CD4-positive, alpha-beta T cell treated with Interleukin-12 subunit alpha and Interleukin-12 subunit beta, for 1 hour (primary cell): ENCODE measurements at regions not wholly inside any gene's neighbourhood (a gene's known extent, or its start where the extent isn't known, plus 50 kb on each side); places are given as distances from the start of the nearest gene placed in this dataset.
"Not testable (repeated sequence)": the region's sequence is repeated elsewhere in the genome, so short reads cannot be mapped to it uniquely, and the experiment has no call there.

ENCODE experiments used
- DNase-seq: peaks from one replicate; pipeline ENCODE4 v3.0.0-alpha.2; 2020

DNA sequence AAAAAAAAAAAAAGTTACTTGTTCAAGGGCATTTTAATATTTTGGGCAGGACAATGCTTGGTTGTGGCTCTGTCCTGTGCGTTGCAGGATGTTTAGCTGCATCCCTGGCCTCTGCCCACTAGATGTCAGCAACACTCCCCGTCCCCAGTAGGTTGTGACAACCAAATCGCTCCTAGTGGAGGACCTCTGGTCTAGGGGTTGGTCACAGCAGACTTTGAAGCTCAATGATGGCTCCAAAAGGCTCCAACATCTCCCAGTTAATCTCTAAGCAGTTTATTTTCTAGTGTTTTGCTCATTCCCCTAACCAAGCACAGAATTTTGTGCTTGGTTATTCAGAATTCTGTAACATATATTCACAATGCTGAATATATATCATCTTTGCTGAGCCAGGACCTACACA lies 67.0 kb downstream of the CHRNA1 start:
- peak; percentile 72 for DNase-seq

DNA sequence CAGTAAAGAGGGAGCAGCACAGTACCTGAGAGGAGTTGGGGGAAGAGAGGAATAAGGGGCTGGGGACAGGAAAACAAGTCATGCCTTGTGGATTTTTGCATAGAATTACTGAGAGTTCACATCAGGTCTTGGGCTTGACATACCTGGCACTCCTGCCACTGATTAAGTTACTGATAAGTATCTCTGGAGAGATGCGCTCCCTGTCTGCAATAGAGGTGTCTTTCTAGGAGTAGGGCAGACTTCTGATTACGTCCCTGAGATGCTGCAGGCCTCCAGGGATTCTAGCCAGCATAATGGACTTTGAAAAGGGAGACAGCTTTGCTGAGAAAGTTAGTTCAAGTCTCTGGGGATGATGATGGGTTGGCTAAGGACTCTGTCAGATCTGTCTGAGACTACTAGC lies 69.4 kb downstream of the CHRNA1 start:
- no peak for DNase-seq

DNA sequence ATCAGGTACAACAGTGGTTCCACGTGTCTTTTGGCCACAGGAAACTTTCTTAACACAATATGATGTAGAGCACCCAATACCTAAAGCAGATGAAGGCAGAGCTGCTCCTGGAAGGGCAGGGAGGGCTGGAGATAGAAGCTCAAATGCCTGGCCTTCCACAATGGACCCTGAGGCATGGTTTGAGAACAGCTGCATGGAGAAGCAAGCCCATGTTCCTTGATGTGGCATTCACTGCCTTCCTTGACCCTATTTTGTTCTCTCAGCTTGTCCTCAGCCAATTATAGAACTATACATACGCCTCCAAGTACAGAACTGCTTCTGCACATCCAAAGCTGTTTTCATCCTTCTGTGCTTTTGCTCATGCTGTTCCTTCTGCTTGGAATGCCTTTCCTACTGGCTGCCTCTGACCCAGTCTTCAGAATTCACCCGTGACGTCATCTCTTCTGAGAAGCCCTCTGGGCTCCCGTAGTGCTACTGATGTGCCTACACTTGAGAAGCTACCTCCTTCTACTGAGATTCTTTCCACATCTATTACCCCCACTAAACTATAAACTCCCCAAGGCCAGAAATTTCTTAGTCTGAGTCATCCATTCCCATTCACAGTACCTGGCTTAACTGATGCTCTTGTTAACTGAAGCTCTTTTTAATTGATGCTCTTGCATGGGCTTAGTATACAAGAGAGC lies 69.9 kb downstream of the CHRNA1 start:
- no peak for DNase-seq

DNA sequence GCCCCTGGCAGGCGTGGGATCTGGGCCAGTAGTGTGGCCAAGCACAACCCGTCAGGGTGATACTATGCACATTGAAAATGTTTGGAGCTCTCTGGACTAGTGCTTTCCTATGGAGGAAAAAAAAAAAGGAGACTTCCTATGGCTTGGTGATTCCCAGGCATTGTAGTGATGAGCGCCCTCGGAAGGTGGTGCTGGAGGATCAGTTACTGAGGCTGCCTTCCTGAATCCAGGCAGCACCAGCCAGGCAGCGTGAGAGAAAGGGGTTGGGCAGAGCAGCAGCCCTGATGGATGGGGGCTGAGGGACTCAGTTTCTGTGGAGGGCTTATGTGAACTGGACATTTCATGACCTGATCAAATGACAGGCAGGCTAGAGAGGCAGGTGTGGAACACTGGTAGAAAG lies 70.9 kb downstream of the CHRNA1 start:
- no peak for DNase-seq

DNA sequence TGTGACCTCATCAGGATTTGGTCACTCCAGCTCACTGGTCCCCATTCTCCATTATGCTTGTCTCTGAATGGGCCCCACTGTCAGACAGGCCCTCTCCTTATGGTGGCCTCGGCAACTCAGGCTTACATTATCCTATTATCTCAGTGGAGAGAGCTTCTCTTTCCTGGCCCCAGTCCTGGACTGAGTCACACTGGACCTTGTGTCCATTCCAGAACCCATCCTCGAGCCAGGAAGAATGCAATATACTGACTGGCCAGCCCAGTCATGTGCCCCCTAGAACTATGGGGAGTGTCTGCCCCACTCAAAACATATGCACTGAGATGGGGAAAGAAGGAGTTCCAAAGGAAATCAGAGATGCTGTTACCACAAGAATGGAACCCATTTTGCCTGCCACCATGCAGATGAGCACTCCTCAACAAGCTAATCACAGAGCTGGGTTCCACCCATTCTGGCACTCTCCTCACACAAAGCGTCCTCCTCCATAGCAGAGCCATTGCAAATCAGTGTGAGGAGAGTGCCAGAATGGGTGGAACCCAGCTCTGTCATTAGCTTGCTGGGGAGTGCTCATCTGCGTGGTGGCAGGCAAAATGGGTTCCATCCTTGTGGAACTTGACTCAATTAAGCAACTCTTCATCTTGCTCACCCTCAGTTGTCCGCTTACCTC lies 71.9 kb downstream of the CHRNA1 start:
- DNase-seq = no peak

DNA sequence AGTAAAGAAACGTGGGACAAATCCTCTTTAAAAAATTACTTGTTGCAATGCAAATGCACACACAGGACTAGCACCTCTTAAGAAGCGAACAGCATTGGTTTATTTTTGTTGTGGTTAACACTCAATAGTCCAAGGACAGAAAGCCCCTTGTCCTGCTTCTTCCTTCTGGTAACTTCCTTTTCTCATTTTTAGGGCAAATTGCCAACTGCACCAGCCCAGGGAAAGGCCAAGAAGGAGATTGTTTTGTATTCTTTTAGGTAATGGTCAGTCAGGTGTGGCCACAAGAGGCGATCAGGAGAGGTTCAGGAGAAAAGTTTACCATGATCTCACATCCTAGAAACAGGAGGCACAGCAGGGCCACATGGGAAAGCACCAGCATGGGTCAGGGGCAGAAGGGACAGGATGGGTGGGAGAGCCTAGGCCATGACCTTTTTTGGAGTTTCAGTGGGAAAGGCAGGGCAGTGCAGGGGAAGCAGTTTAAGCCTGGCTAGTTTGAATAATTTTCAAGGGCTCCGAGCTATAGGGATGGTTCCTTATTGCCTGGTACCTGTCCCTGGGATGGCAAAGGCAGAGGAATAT lies 73.0 kb downstream of the CHRNA1 start:
- DNase-seq = no peak

DNA sequence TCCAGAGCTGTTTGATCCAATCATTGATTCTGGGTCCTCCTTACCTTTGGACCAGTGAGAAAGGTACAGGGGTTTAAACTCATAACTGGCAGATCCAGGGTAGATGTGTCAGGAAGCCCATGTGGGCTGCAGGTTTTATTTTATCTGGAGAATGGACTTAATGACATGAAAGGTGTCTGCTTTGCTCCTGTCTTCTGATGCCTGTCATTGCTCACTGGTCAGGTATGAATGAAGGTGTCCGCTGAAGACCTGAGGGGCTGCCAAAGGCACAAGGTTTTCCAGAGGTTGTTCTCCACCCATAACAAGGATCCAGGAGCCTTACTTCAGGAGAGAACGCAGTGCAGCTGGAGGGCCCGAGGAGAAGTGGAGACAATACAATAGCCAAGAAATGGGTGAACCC lies 74.2 kb downstream of the CHRNA1 start:
- no peak for DNase-seq

DNA sequence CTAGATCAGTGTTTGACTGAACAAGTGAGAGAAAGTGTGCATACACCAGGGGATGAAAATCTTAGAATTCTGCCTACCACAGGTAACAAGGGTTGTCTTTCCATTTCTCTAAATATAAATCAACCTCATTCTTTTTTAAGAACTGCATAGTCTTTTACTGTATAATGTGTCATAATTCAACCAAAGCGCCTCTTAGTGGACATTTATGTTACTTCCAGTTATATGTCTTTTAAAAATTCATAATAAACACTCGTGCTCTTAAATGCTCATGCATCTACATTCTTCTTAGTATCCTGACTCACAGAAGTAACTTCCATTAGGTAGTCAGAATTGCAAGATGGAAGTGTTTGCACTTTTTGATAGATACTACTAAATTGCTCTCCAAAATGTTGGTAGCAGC lies 76.2 kb downstream of the CHRNA1 start:
- DNase-seq = peak; percentile 63

DNA sequence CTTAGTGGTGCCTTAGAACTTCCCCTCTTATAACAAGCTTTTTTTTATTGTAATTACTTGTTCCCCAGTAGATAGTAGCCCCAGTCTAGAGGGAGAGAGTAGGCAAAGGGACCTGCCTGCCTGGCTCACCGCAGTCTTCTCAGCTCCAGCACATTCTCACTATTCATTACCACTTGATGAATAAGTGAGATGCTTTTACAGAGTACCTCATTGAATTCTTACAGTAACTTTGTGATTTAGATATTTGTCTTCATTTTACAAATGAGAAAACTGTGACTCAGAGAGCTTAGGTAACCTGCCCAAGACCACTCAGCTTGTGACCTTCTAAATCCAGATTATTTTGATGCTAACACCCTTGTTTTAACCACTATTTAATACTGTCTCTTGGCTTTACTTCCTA lies 77.8 kb downstream of the CHRNA1 start:
- DNase-seq = no peak

DNA sequence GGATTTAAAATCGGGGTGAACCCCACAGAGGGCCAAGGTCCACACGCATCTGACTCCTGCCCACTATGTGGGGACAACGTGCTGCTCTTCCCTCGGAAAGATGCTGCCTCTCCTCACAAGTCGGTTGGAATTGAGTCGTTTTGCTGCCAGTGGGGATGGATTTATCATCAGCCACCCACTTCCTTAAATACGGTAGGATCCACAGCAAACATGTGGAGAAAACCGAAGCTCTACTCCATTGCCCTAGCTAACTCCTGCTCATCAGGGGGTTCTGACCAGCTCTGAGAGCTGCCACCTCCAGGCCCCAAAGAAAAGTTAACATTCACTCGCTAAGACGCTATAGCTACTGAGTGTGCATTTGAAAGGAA lies 80.9 kb downstream of the CHRNA1 start:
- peak; percentile 41 for DNase-seq

DNA sequence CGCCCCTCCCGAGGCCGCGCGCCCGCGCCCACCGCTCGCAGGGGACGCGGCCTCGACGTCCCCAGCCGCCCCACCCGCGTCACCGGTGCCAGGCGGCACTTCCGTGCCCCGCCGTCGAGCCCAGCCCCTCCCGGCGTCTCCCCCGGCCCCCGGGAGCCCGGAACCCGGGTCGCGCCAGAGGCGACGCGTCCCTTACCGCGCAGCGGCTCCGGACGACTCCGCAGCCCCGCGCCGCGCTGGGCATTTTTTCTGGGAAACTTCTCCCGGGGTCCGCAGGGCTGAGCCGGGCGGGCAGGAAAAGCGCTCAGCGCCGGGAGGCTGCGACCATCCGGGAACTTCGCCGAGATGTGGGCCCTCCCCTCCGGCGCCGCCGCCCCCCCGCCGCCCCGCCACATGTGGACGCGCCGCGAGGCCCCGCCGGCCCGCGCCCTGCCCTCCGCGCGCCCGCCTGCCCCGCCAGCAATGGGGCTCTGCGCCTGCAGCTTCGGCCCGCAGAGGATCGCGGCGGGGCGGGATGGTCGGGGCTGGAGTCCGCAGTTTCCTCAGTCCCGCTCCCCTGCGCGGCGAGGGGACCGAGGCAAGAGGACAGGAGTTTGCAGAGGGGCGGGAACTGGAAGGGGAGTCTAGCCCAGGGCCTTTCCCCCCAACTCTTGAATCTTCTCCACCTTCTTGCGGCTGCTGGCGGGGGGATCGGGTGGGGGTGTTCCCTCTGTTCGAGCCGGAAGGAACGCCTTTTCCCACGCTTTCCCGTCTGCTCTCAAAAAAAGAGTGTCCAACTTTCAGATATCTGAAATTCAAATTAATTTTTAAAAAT lies 81.5 kb downstream of the CHRNA1 start:
- DNase-seq = peak; percentile 70

DNA sequence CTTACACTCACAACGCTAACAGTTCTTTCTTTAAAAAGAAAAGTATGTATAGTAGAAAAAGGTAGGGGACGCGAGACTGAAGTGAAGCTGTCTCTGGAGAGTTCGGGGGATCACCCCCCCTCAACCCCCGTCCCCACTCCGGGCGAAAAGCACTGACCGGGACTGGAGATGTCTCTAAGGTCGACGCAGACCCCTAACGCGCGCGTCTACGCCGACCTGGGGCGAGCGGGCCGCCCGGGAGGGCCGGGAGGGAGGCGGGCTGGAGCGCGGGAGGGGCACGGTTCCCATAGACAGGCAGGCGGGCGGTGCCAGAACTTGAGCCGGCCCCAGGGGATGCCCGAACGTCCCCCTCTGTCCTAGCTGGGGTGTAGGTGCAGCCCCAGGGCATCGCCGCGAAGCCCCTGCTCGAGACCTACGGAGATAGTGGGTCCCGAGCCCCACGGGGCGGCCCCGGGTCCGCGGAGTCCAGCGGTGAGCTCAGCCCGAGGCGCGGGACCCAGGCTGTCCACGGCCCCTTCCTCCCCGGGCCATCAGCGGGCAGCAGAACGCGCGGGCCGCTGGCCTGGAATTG lies 82.2 kb downstream of the CHRNA1 start:
- DNase-seq = peak; percentile 41

DNA sequence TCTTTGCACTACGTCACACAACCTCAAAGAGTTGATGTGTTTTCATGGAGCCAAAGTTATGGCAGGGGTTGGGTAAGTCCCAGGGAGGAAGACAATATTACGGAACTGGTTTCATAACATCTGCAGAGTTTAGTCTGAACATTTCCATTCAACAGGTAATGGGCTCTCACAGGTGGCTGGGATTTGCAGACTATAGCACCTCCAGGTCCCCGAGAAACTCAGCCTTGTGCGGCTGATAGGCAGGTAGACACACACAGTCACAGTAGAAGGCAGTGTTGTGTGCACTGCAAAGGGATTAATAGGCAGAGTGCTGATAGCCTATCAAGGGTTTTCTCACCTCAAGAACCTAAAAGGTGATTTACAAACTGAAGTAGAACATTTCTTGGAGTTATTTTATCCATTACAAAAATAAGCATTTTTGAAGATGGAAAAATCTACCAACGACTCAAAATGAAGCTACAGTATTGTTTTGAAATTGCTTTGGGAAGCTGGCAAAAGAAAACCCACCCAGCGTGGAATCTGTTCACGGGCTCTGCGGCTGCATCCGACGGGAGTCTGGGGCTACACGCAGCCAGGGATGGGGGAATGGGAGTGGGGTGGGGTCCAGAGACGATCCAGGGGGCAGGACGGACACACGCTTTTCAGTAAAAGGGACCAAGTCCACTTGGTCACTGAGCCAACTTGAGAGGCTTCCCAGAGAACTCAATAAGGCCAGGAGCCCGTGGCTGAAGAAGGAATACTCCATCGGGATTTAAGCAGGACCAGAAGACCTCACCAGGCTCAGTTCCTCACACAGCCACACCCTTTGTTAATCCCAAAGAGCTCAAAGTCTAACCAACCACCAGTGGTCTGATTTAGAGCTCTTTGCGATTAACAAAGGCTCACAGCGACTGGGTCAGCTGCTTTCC lies 82.9 kb downstream of the CHRNA1 start:
- DNase-seq = no peak

DNA sequence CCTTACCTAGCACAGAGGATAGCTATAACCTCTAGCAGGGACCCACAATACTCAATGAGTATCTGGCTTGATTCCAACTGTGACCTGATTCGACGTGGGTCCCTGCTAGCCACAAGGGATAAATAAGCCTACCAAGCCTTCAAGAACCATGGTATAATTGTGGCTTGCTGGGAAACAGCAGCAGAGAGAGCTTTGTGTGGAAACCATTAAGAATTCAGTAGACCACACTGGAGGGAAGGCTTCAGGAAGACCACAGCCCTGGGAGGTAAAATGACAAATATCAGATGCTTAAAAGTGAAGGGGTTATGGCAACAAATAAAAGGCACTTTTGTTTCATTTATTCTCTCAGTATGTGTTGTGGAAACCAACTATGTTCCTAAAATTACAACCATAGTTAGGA lies 82.6 kb upstream of the WIPF1 start:
- no peak for DNase-seq

DNA sequence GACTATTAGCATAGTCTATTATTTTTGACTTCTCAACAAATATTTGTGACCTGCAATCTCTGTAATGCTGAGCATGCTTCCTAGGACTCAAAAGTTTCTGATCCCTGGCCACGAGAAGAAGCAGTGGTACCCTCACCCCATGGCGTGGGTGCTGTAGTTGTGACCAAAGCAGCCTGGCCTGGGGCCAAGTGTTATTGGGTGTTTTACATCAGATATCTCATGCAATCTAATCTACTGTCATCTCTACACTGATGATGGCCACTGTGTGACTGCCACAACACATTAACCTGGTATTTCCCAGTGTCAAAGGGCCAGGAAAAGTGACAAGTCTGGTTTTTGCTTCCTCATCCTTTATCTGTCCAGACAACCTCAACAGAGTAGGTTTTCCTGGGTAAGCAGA lies 80.8 kb upstream of the WIPF1 start:
- DNase-seq = peak; percentile 26

DNA sequence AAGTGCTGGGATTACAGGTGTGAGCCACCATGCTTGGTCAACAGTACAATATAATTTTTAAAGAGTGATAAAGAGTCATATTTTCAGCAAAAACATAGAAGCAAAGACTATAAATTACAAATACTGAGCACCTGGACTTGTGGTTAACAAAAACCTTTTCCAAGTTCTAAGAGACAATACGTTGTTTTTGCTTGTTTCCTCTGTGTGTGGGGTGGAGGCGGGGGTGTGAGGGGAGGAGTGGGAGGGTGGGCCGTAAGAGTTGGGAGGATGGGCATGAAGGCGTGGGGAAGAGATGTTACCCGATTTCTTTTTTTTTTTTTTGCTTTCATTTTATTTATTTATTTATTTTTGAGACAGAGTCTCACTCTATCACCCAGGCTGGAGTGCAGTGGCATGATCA lies 78.0 kb upstream of the WIPF1 start:
- peak; percentile 46 for DNase-seq

DNA sequence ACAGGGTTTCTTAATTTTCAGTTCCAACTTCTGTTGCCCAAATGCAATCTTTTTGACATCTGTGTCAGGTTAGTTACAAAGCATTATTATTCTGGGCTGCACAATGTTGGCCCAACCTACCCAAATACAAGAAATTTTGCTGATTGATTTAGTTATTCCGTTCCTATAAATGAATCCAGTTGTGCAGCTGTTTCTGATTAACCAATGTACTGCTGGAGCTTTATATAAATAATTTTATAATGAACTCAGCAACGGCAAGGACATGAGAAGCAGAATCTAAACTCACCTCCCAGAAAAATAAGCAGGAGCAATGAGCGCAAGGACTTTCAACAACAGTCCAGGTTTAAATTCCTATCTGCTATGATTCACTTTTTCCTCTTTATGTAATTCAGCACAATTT lies 76.3 kb upstream of the WIPF1 start:
- DNase-seq = no peak

DNA sequence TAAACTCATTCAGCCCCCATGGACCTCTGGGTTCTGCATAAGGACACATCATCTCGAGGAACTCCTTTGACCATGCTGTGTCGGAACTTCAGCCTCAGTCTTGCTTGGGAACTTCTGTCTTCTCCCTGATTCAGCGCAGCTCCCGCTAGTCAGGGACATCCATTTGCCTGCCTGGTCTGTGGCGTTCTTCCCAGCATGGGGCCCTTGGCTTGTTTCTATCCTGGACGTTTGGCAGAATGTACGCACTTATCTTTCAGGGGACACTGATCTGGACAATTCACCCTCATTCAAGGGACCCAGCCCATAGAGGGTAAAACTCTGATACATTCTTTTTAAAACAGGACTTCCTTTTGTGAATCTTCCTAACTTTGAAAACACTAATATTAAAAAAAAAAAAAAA lies 75.8 kb upstream of the WIPF1 start:
- DNase-seq = no peak

DNA sequence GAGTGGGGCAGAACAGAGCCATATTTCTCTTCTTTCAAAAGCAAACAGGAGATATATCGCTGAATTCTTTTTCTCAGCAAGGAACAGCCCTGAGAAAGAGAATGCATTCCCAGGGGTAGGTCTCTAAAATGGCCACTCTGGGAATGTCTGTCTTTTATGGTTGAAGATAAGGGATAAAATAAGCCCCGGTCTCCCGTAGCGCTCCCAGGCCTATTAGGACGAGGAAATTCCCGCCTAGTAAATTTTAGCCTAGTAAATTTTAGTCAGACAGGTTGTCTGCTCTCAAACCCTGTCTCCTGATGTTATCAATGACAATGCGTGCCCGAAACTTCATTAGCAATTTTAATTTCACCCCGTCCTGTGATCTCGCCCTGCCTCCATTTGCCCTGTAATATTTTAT lies 73.9 kb upstream of the WIPF1 start:
- not testable (repeated sequence) for DNase-seq

DNA sequence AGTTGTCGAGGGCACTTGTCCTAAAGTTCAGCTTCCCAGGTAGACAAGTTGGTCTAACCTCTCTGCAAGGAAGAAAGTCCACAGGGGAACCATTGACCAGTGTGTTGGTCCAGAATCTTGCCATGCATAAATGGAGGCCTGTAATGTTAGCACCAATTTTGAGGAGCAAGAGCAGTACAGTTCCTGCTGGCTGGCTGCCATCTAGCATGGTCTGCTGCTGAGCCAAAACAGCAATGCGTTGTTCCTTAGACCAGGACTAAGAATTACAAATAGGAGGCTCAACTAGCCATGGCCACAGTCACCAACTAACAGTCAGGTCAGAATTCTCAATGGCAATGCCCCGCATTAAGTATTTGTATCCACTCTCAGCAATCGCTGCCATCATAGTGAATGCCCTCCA lies 72.8 kb upstream of the WIPF1 start:
- DNase-seq = no peak

DNA sequence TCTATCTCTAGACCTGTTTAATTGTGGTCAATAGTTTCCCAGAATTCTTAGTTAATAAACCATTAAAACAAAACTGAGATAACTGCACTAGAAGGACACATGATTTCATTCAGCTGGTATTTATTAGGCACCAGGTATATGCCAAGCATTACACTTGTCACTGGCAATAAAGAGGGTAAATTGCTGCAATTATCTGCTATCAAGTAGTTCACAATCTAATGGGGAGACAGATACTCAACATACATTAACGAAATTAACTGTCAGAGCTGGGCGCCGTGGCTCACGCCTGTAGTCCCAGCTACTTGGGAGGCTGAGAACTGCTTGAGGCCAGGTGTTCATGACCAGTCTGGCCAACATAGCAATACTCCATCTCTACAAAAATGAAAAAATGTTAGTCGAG lies 71.7 kb upstream of the WIPF1 start:
- no peak for DNase-seq

DNA sequence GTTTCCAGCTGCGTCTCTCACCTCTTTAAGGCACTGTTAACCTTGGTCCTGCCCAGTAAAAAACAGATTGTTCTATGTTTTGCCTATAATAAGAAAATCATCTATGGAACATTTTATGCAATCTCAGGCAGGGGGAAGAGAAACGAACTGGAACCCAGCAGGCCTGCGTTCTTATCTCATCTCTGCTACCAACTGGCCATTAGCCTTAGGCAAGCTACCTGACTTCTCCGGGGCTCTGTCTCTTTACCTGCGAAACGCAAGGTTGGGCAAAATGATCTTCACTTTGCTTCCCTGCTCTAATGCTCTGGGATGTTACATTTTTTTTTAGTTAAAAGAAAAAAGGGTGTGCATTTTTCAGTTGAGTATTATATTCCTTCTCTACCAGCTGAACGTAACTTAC lies 70.5 kb upstream of the WIPF1 start:
- DNase-seq = no peak
